Transverse colon (tissue), 4 donors: ENCODE measurements at regions not wholly inside any gene's neighbourhood (a gene's known extent, or its start where the extent isn't known, plus 50 kb on each side); places are given as distances from the start of the nearest gene placed in this dataset.
"Not testable (repeated sequence)": the region's sequence is repeated elsewhere in the genome, so short reads cannot be mapped to it uniquely, and the experiment has no call there.

Experiments used
- DNase-seq: peaks from one replicate; pipeline ENCODE4 v3.0.0-alpha.2; 2019
- H3K27ac ChIP-seq, 4 donors: fragments of 200-600 bp; sonication (generic); 2 replicates each; pipeline ENCODE4 v1.5.1; 2016 to 2018; ENCODE audit warnings: inconsistent platforms in 4 of 4
- H3K27me3 ChIP-seq: fragments of 200-600 bp; sonication (generic); 2 replicates; pipeline ENCODE4 v1.5.1; 2017; ENCODE audit warnings: inconsistent platforms
- H3K36me3 ChIP-seq, 4 donors: fragments of 200-600 bp; sonication (generic); 2 replicates each; pipeline ENCODE4 v1.5.1; 2017 to 2019; ENCODE audit warnings: inconsistent platforms in 4 of 4
- H3K4me1 ChIP-seq, 4 donors: fragments of 200-600 bp; sonication (generic); 2 replicates each; pipeline ENCODE4 v1.5.1; 2017 to 2020; ENCODE audit warnings: inconsistent platforms in 4 of 4
- H3K4me3 ChIP-seq, 4 donors: fragments of 200-600 bp; sonication (generic); 1 replicate in 1 of 4; 2 replicates in 3 of 4; pipeline versions ENCODE4 v1.5.1 to v1.6.1; 2017 to 2019; ENCODE audit warnings: inconsistent platforms in 4 of 4
- H3K9me3 ChIP-seq, 2 donors: fragments of 200-600 bp; sonication (generic); 2 replicates each; pipeline ENCODE4 v1.5.1; 2017 to 2019; ENCODE audit warnings: inconsistent platforms in 2 of 2
- WGBS, 2 donors: methylation state at CpG; one replicate each; pipeline ENCODE4 v1.1.5; 2018; ENCODE audit warnings: low coverage in 1 of 2; 5-methylcytosine and 5-hydroxymethylcytosine counted together
- in situ Hi-C, 4 donors: fragments of 200-750 bp; cut with MboI; loops; one replicate each; pipeline versions ENCODE4 v1.15.0 to v1.15.1; 2017; ENCODE audit warnings: low sequenced_read_pairs in 3 of 4, low pct_ligation_motif_present in 1 of 4, low pct_unique_long_range_greater_than_20kb in 1 of 4
- intact Hi-C: fragments of 100-400 bp; cut with DNase I; formaldehyde crosslinking; loops from one replicate; pipeline ENCODE4 v1.15.1; 2023; ENCODE audit warnings: low total_unique reads

GRCh38 chr9:67196135-67196534 is 203.8 kb upstream of the SPATA31A3 start:
- H3K4me3 ChIP-seq, DNase-seq, H3K27ac ChIP-seq, H3K27me3 ChIP-seq, intact Hi-C loops, H3K36me3 ChIP-seq, in situ Hi-C loops, H3K4me1 ChIP-seq, H3K9me3 ChIP-seq: not testable (repeated sequence)
- 81% methylated on average over 5 of the region's 7 CpGs; no CpG with 5 or more reads in 1 of the 2 donors for WGBS, 2 donors

DNA sequence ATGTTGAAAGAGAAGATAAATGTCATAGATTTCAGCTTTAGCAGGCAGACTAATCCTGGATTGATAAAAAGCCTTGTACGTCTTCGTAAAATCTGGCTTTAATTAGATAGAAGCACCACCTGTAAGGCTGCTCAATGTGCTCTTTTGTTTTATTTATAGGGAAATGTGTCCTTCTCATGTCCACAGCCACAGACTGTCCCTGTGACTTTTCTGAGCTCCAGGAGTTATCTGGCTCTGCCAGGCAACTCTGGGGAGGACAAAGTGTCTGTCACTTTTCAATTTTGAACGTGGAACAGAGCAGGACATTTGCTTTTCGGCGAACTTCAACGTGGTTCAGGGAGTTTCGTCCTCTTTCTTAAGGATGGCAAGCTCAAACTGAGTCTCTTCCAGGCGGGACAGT is 203.0 kb upstream of the SPATA31A3 start:
- H3K27me3 ChIP-seq, H3K4me1 ChIP-seq, in situ Hi-C loops, DNase-seq, H3K4me3 ChIP-seq, H3K9me3 ChIP-seq, H3K27ac ChIP-seq, H3K36me3 ChIP-seq, intact Hi-C loops: not testable (repeated sequence)
- WGBS, 2 donors: no CpG with 5 or more reads among the region's 8 CpGs

DNA sequence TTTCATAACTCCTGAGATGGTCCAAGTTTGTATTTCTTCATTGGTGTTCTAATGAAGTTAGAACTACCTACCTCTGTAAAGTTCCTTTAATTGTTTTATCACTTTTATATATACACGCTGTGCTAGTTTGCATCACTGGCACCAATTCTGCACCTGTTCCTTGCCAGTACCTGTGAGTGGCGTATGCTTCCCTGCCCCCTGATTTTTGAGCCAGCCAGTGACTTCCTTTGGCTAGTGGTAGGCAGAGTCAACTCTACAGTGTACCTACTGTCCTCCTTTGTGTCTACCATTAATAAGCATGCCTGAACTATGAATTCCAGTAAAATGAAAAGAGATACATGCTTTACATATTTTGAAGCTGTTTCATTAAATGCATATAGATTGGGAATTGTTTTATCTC is 186.8 kb upstream of the SPATA31A3 start:
- H3K27me3 ChIP-seq, H3K27ac ChIP-seq, DNase-seq, H3K36me3 ChIP-seq, H3K9me3 ChIP-seq, in situ Hi-C loops, H3K4me1 ChIP-seq, H3K4me3 ChIP-seq, intact Hi-C loops: not testable (repeated sequence)
- WGBS, 2 donors: 35% methylated on average over 2 of the region's 2 CpGs; no CpG with 5 or more reads in 1 of the 2 donors

DNA sequence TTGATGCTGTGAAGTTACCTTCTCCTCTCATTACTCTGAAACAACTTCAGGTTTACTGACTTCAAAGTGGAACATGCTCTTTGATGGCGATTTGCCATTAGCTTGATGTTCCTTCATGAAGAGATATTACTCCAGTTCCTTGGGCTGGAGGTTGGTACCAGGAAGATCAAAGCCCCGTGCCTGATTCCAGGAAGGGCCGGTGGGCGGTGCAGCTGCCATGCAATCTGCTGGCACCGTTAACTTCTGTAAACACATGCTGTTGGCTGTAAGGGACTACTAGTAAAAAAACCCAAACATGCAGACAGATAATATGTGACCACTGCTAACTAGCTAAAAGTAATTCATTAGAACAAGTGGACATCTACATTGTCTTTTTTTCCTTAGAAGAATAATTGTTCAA is 182.8 kb upstream of the SPATA31A3 start:
- intact Hi-C loops: not testable (repeated sequence)

GRCh38 chr9:67171721-67172120 is 179.4 kb upstream of the SPATA31A3 start:
- intact Hi-C loops, H3K4me1 ChIP-seq, in situ Hi-C loops, H3K9me3 ChIP-seq, H3K4me3 ChIP-seq, H3K36me3 ChIP-seq, H3K27me3 ChIP-seq, H3K27ac ChIP-seq, DNase-seq: not testable (repeated sequence)
- 50% methylated on average over 2 of the region's 3 CpGs; no CpG with 5 or more reads in 1 of the 2 donors for WGBS, 2 donors

More for the DNA sequence above, 182.8 kb upstream of the SPATA31A3 start:
- in situ Hi-C loops, H3K36me3 ChIP-seq, H3K4me1 ChIP-seq, H3K27me3 ChIP-seq, H3K27ac ChIP-seq, H3K9me3 ChIP-seq, H3K4me3 ChIP-seq: not testable (repeated sequence)
- DNase-seq: peak; percentile 7
- WGBS, 2 donors: 20% methylated on average over 1 of the region's 5 CpGs; no CpG with 5 or more reads in 1 of the 2 donors

DNA sequence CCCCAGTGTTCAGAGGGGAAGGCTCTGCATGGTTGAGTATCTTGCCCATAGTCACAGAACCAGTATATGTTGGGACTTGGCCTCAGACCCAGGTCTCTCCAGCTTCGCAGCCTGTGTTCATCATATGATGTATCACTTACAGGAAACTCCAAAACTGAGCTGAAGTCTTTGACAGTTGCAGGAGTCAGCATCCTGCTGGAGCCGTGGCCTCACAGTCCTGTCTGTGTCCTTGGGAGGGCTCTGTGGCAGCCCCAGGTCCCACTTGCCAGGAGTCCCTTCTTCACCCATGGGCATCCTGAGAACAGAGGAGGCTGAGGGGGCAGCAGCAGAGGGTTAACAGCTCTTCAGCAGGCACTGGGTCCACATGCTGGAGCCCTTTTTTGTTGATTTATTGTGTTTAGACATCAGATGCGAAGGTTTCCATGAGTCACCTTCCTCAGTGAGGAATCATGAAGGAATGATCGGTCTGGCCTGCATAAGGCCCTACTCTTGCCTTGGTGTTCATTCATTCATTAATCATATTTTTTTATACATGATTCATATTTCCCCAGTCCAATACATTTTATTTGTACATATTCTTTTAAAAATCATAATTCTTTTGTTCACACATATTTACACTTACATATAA is 176.3 kb upstream of the SPATA31A3 start:
- H3K4me3 ChIP-seq, in situ Hi-C loops, intact Hi-C loops, H3K27me3 ChIP-seq, H3K27ac ChIP-seq, H3K9me3 ChIP-seq, DNase-seq, H3K36me3 ChIP-seq, H3K4me1 ChIP-seq: not testable (repeated sequence)
- no CpG with 5 or more reads among the region's 4 CpGs for WGBS, 2 donors

DNA sequence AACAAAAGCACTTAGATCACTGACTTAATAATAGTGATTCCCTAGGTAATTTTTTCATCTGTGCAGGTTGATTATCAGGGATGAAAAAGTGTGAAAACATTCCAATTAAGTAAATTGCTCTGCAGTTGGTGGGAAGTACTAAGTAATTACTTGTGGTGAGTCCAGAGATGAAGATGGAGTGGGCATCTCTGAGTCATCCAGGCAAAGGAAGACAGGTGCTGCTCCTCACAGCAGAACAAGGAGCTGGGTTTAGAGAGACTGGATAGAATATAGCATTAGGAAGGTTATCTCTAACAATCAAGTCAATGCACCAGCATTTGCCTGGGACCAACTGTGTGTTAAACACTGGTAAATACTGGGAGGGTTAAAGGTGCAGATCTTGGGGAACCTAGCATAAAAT is 174.0 kb upstream of the SPATA31A3 start:
- H3K9me3 ChIP-seq, H3K27me3 ChIP-seq, DNase-seq, H3K27ac ChIP-seq, H3K4me3 ChIP-seq, H3K4me1 ChIP-seq, H3K36me3 ChIP-seq, in situ Hi-C loops, intact Hi-C loops: not testable (repeated sequence)

DNA sequence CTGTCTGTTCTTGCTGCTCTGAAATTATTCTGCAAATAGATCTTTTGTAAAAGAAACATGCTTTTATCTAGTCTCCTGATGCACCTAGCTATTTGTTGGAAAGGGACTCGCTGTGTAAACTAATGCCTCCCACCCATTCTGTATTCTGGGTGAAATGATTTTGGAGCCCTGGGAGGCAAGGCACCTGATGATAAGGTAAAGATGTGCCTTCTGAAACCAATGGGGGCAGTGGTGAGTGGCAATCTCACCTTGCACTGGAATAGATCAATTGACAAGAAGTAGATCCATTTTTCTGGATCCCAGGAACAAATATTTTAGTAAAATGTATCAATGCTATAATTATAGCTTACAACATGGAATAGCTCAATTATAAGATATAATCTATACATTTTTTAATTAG is 170.5 kb upstream of the SPATA31A3 start:
- H3K27ac ChIP-seq, H3K4me1 ChIP-seq, H3K4me3 ChIP-seq, DNase-seq, intact Hi-C loops, H3K27me3 ChIP-seq, H3K36me3 ChIP-seq, in situ Hi-C loops, H3K9me3 ChIP-seq: not testable (repeated sequence)
- WGBS, 2 donors: no CpG with 5 or more reads among the region's 1 CpG

GRCh38 chr9:67155218-67155617 is 162.9 kb upstream of the SPATA31A3 start:
- H3K9me3 ChIP-seq, H3K4me3 ChIP-seq, DNase-seq, intact Hi-C loops, H3K27ac ChIP-seq, in situ Hi-C loops, H3K4me1 ChIP-seq, H3K36me3 ChIP-seq, H3K27me3 ChIP-seq: not testable (repeated sequence)
- WGBS, 2 donors: 97% methylated on average over 9 of the region's 9 CpGs; no CpG with 5 or more reads in 1 of the 2 donors

DNA sequence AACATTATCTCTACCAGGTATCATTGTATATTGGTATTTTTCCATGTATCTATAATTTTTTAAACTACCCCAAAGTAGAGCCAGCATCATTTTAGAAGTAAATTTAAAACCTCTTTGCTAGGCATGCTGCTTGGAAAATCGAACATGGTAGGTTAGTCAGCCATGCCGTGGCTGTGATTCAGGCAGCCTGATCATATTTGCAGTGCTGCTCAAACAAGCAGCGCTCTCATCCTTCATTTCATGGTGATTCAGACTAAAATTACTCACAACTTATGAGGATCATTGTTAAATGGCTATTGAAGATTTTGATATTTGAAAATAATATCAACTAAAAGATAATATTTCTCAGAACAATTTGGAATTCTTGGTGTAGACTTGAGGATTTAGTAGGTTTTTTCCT is 161.2 kb upstream of the SPATA31A3 start:
- DNase-seq, in situ Hi-C loops, H3K27ac ChIP-seq, H3K9me3 ChIP-seq, H3K4me3 ChIP-seq, intact Hi-C loops, H3K36me3 ChIP-seq, H3K4me1 ChIP-seq, H3K27me3 ChIP-seq: not testable (repeated sequence)
- WGBS, 2 donors: no CpG with 5 or more reads among the region's 3 CpGs

DNA sequence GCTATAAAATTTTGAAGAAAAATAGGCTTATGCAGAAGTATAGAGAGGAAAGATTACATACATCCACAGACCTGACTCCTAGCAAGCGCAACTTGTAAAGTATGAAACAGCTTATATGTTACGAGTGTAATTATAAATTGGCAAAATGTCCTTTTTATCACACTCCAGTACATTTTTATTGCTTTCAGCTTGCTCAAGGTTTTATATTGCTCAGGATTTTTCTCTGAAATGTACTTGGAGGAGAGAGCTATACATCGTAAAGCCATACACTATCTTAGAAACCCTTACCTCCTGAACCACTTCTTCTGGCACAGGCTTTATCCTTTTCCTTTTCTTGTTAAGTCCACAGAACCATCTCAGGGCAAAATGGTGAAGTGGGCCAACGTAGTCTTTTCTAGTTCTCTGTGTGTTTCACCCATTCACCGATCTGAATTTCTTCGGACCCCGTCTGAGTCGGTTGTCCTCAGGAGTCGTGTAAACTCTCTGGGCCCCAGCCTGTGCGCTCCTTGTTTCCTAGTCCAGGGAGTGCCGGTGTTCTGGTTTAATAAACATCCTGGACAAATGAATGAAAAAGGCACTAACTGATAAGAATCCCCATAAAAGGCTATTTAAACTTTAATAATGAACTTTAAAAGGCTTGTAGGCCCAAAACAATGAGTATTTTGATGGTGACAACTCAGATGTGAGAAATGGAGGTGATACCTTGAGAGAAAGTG is 150.2 kb upstream of the SPATA31A3 start:
- H3K36me3 ChIP-seq, H3K27ac ChIP-seq, H3K4me1 ChIP-seq, H3K4me3 ChIP-seq, intact Hi-C loops, H3K27me3 ChIP-seq, in situ Hi-C loops, H3K9me3 ChIP-seq: not testable (repeated sequence)
- WGBS, 2 donors: 53% methylated on average over 5 of the region's 11 CpGs; no CpG with 5 or more reads in 1 of the 2 donors
- DNase-seq: peak; percentile 20
